ENCODE measurements at regions not wholly inside any gene's neighbourhood (a gene's known extent, or its start where the extent isn't known, plus 50 kb on each side); places are given as distances from the start of the nearest gene placed in this dataset.

DNA sequence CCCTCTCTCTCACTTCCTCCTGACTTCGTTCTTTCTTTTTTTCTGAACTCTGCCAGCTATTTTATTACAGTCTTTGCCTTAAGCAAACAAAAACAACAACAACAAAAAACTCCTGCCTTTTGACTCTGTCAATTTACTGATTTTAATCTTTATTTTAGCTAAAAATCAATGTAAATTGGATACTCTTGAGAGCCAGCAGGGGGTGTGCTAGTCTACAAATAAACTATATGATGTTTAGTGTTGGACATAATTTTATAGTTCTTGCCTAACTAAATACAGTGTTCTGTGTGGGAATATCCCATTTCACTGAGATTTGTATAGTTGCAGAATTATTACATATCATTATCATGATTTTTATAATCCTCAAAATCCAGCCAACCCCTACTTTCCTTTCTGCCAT, 1199.9 kb upstream of the SPRY2 start:
- ChIA-PET CTCF (interaction anchor here (0.5 to 0.7 kb wide), 3 partner anchors 244 to 795 kb away, joined by 3 read pairs; no protein-coding TSS in a partner anchor), POLR2A (ENCODE audit: unreplicated experiment) (no interaction called here)
- Histone ChIP-seq H3K79me2 (ENCODE audit: low read length) (no peaks in the 10 kb centered on the region), H3K36me3 (ENCODE audit: low read depth, low read length) (no peaks in the 10 kb centered on the region), H3K27me3 (ENCODE audit: low read length) (no peaks in the 10 kb centered on the region), H3K4me3 (ENCODE audit: low read length) (no peak overlapping the region), H3K9me3 (ENCODE audit: low read length) (no peaks in the 10 kb centered on the region), H3K4me1 (ENCODE audit: insufficient read depth, low read length) (no peaks in the 10 kb centered on the region), H4K20me1 (ENCODE audit: low read length) (no peaks in the 10 kb centered on the region), H3K9me2 (replicated peaks; ENCODE audit: low read length) (no peaks in the 10 kb centered on the region), H3F3A (ENCODE audit: low read length, unreplicated experiment) (no peaks in the 10 kb centered on the region), H3K9ac (ENCODE audit: low read length) (no peak overlapping the region), H3K27ac (ENCODE audit: low read length) (no peak overlapping the region), H3K4me2 (ENCODE audit: low read length) (no peak overlapping the region), H2AFZ (ENCODE audit: low read length) (no peak overlapping the region)
- ATAC-seq (no peak), DNase-seq (peak; percentile 3)
- no TSS peak for BruUV-seq (replicated peaks)
- TF ChIP-seq EZH2phosphoT487 (IDR thresholded peaks at IDR 0.05; ENCODE audit: borderline replicate concordance, low read length) (no peak), CTCF (conservative IDR thresholded peaks at IDR 0.05; ENCODE audit: low read depth, low read length) (peak; percentile 61), EZH2 (IDR thresholded peaks at IDR 0.05; ENCODE audit: low read length, unreplicated experiment) (no peak)
- intact Hi-C loops (cut with micrococcal nuclease): loop anchor here (1.0 to 2.0 kb wide), 2 partner anchors 70 to 332 kb away; no protein-coding TSS in a partner anchor

- Histone ChIP-seq H3K27ac (ENCODE audit: low read length) (no peak overlapping the region), H3K36me3 (ENCODE audit: low read depth, low read length) (no peaks in the 10 kb centered on the region), H3K4me2 (ENCODE audit: low read length) (no peak overlapping the region), H3K27me3 (ENCODE audit: low read length) (no peaks in the 10 kb centered on the region), H3K79me2 (ENCODE audit: low read length) (no peaks in the 10 kb centered on the region), H2AFZ (ENCODE audit: low read length) (no peak overlapping the region), H4K20me1 (ENCODE audit: low read length) (no peaks in the 10 kb centered on the region), H3K4me1 (ENCODE audit: insufficient read depth, low read length) (no peaks in the 10 kb centered on the region), H3K9me2 (replicated peaks; ENCODE audit: low read length) (no peaks in the 10 kb centered on the region), H3F3A (ENCODE audit: low read length, unreplicated experiment) (no peaks in the 10 kb centered on the region), H3K4me3 (ENCODE audit: low read length) (no peak overlapping the region), H3K9ac (ENCODE audit: low read length) (no peak overlapping the region), H3K9me3 (ENCODE audit: low read length) (no peaks in the 10 kb centered on the region)
- ChIA-PET CTCF (no interaction called here), POLR2A (ENCODE audit: unreplicated experiment) (no interaction called here)
- TF ChIP-seq EZH2 (IDR thresholded peaks at IDR 0.05; ENCODE audit: low read length, unreplicated experiment): no peak
- TF ChIP-seq EZH2phosphoT487 (IDR thresholded peaks at IDR 0.05; ENCODE audit: borderline replicate concordance, low read length): no peak
- no peak for TF ChIP-seq CTCF (conservative IDR thresholded peaks at IDR 0.05; ENCODE audit: low read depth, low read length)
- no TSS peak for BruUV-seq (replicated peaks)
- ATAC-seq (no peak), DNase-seq (no peak)
- intact Hi-C loops (cut with micrococcal nuclease): loop anchor here (2.0 kb wide), 1 partner anchor 71 kb away; no protein-coding TSS in a partner anchor
Observed at GRCh38 chr13:81539643-81540150, 1198.8 kb upstream of the SPRY2 start.

- POLR2A ChIA-PET (ENCODE audit: unreplicated experiment): no interaction called here
- Histone ChIP-seq H3K9me3 (ENCODE audit: low read length) (no peaks in the 10 kb centered on the region), H3K9ac (ENCODE audit: low read length) (no peak overlapping the region), H3K4me1 (ENCODE audit: insufficient read depth, low read length) (no peaks in the 10 kb centered on the region), H3K4me3 (ENCODE audit: low read length) (no peak overlapping the region), H3F3A (ENCODE audit: low read length, unreplicated experiment) (no peaks in the 10 kb centered on the region), H3K27me3 (ENCODE audit: low read length) (no peaks in the 10 kb centered on the region), H3K79me2 (ENCODE audit: low read length) (no peaks in the 10 kb centered on the region), H3K36me3 (ENCODE audit: low read depth, low read length) (no peaks in the 10 kb centered on the region), H3K4me2 (ENCODE audit: low read length) (no peak overlapping the region), H4K20me1 (ENCODE audit: low read length) (no peaks in the 10 kb centered on the region), H2AFZ (ENCODE audit: low read length) (no peak overlapping the region), H3K27ac (ENCODE audit: low read length) (no peak overlapping the region), H3K9me2 (replicated peaks; ENCODE audit: low read length) (no peaks in the 10 kb centered on the region)
- intact Hi-C loops (cut with micrococcal nuclease): no loop called here
- no peak for TF ChIP-seq EZH2 (IDR thresholded peaks at IDR 0.05; ENCODE audit: low read length, unreplicated experiment)
- no peak for TF ChIP-seq EZH2phosphoT487 (IDR thresholded peaks at IDR 0.05; ENCODE audit: borderline replicate concordance, low read length)
- no peak for TF ChIP-seq CTCF (conservative IDR thresholded peaks at IDR 0.05; ENCODE audit: low read depth, low read length)
- DNase-seq (no peak), ATAC-seq (no peak)
- CTCF ChIA-PET: no interaction called here
- BruUV-seq (replicated peaks): no TSS peak
Observed at GRCh38 chr13:81498969-81499368, 1158.0 kb upstream of the SPRY2 start.
